SK-N-MC (cell line): ENCODE measurements at regions not wholly inside any gene's neighbourhood (a gene's known extent, or its start where the extent isn't known, plus 50 kb on each side); places are given as distances from the start of the nearest gene placed in this dataset.
"Not testable (repeated sequence)": the region's sequence is repeated elsewhere in the genome, so short reads cannot be mapped to it uniquely, and the experiment has no call there.

Experiments used
- DNase-seq: peaks from one replicate; pipeline ENCODE4 v3.0.0-alpha.2; 2011; ENCODE audit warnings: low read depth, low spot score
- H3K27ac ChIP-seq: fragments of 200-600 bp; sonication (generic); 2 replicates; pipeline ENCODE4 v1.5.1; 2016; ENCODE audit warnings: mixed run types
- H3K36me3 ChIP-seq: fragments of 200-600 bp; sonication (generic); 2 replicates; pipeline ENCODE4 v1.6.1; 2017; ENCODE audit warnings: antibody characterized with exemption, low read length, mixed read lengths; ENCODE audit not compliant: insufficient read depth
- H3K4me3 ChIP-seq: fragments of 200-600 bp; sonication (generic); 2 replicates; pipeline ENCODE4 v1.5.1; 2016
- H3K9ac ChIP-seq: fragments of 200-600 bp; sonication (generic); 2 replicates; pipeline ENCODE4 v1.8.0; 2017; ENCODE audit warnings: mixed run types, mixed read lengths; ENCODE audit not compliant: insufficient read length
- H3K9me3 ChIP-seq: fragments of 200-600 bp; sonication (generic); 2 replicates; pipeline ENCODE4 v1.6.1; 2017; ENCODE audit warnings: low read depth, mild to moderate bottlenecking, antibody characterized with exemption, low read length, moderate library complexity, mixed read lengths
- EZH2 ChIP-seq: fragments of 200-600 bp; sonication (generic); IDR thresholded peaks from one replicate; pipeline ENCODE4 v1.6.1; 2017; ENCODE audit warnings: antibody characterized with exemption
- FOXP2 ChIP-seq: optimal IDR thresholded peaks from 2 replicates; pipeline ENCODE3; 2011; ENCODE audit warnings: mild to moderate bottlenecking, moderate library complexity; ENCODE audit not compliant: insufficient read depth; ENCODE audit errors: extremely low read length, control extremely low read depth
- POLR2AphosphoS5 ChIP-seq: IDR thresholded peaks from 2 replicates; pipeline ENCODE4 v1.6.1; 2012; ENCODE audit warnings: mild to moderate bottlenecking, low read depth, low read length, borderline replicate concordance

GRCh38 chr21:27975514-27975913 lies 1008.6 kb upstream of the ADAMTS5 start:
- DNase-seq: no peak
- Histone ChIP-seq H3K27ac (no peak overlapping the region), H3K9me3 (no peaks in the 10 kb centered on the region), H3K36me3 (no peaks in the 10 kb centered on the region), H3K9ac (no peak overlapping the region), H3K4me3 (no peak overlapping the region)
- TF ChIP-seq POLR2AphosphoS5 (no peak), FOXP2 (no peak), EZH2 (no peak)

- H3K27ac ChIP-seq, H3K9ac ChIP-seq, H3K4me3 ChIP-seq, H3K9me3 ChIP-seq, H3K36me3 ChIP-seq, DNase-seq: not testable (repeated sequence)
These were observed 1007.3 kb upstream of the ADAMTS5 start for GRCh38 chr21:27974152-27974551.

GRCh38 chr21:27968240-27968639 lies 1001.4 kb upstream of the ADAMTS5 start:
- not testable (repeated sequence) for H3K4me3 ChIP-seq, H3K27ac ChIP-seq, H3K9me3 ChIP-seq, H3K9ac ChIP-seq, H3K36me3 ChIP-seq, DNase-seq

- Histone ChIP-seq H3K9me3 (no peaks in the 10 kb centered on the region), H3K9ac (no peak overlapping the region), H3K4me3 (peak overlapping the region; percentile 19), H3K36me3 (no peaks in the 10 kb centered on the region), H3K27ac (no peak overlapping the region)
- no peak for TF ChIP-seq EZH2
- TF ChIP-seq POLR2AphosphoS5: no peak
- TF ChIP-seq FOXP2: no peak
- DNase-seq: peak; percentile 48
These were observed 987.8 kb upstream of the ADAMTS5 start for GRCh38 chr21:27954543-27955165.

- DNase-seq: no peak
- Histone ChIP-seq H3K9me3 (no peaks in the 10 kb centered on the region), H3K9ac (no peak overlapping the region), H3K27ac (no peak overlapping the region), H3K4me3 (no peak overlapping the region), H3K36me3 (no peaks in the 10 kb centered on the region)
- TF ChIP-seq POLR2AphosphoS5 (no peak), EZH2 (no peak), FOXP2 (no peak)
These were observed 986.6 kb upstream of the ADAMTS5 start for GRCh38 chr21:27953340-27954045.

- not testable (repeated sequence) for H3K36me3 ChIP-seq, DNase-seq, H3K4me3 ChIP-seq, H3K27ac ChIP-seq, H3K9ac ChIP-seq, H3K9me3 ChIP-seq
These were observed 982.2 kb upstream of the ADAMTS5 start for GRCh38 chr21:27949093-27949492.

GRCh38 chr21:27930108-27930767 lies 963.4 kb upstream of the ADAMTS5 start:
- not testable (repeated sequence) for H3K4me3 ChIP-seq, H3K27ac ChIP-seq, DNase-seq, H3K9me3 ChIP-seq, H3K9ac ChIP-seq, H3K36me3 ChIP-seq

- H3K4me3 ChIP-seq, DNase-seq, H3K9me3 ChIP-seq, H3K9ac ChIP-seq, H3K36me3 ChIP-seq: not testable (repeated sequence)
- peak overlapping the region; percentile 37; the same call in 1 of the 2 replicates for H3K27ac ChIP-seq
These were observed 962.3 kb upstream of the ADAMTS5 start for GRCh38 chr21:27929179-27929578.

GRCh38 chr21:27928534-27929115 lies 961.7 kb upstream of the ADAMTS5 start:
- H3K9me3 ChIP-seq, DNase-seq, H3K36me3 ChIP-seq: not testable (repeated sequence)

GRCh38 chr21:27921421-27921820 lies 954.5 kb upstream of the ADAMTS5 start:
- not testable (repeated sequence) for H3K27ac ChIP-seq, H3K4me3 ChIP-seq

More at GRCh38 chr21:27928534-27929115, 961.7 kb upstream of the ADAMTS5 start:
- H3K9ac ChIP-seq, H3K4me3 ChIP-seq: not testable (repeated sequence)
- peak overlapping the region; percentile 37; the same call in 1 of the 2 replicates for H3K27ac ChIP-seq

GRCh38 chr21:27917966-27918365 lies 951.1 kb upstream of the ADAMTS5 start:
- H3K9me3 ChIP-seq, H3K9ac ChIP-seq, H3K4me3 ChIP-seq, DNase-seq, H3K36me3 ChIP-seq, H3K27ac ChIP-seq: not testable (repeated sequence)

More at GRCh38 chr21:27921421-27921820, 954.5 kb upstream of the ADAMTS5 start:
- not testable (repeated sequence) for H3K9ac ChIP-seq, H3K9me3 ChIP-seq, H3K36me3 ChIP-seq, DNase-seq

GRCh38 chr21:27916326-27916725 lies 949.4 kb upstream of the ADAMTS5 start:
- H3K9me3 ChIP-seq, H3K27ac ChIP-seq, H3K9ac ChIP-seq, DNase-seq, H3K4me3 ChIP-seq, H3K36me3 ChIP-seq: not testable (repeated sequence)

GRCh38 chr21:27912133-27912532 lies 945.2 kb upstream of the ADAMTS5 start:
- not testable (repeated sequence) for H3K4me3 ChIP-seq, H3K27ac ChIP-seq, H3K9ac ChIP-seq, H3K9me3 ChIP-seq, H3K36me3 ChIP-seq, DNase-seq
